Retinal pigment epithelial cell (primary cell): ENCODE measurements at regions not wholly inside any gene's neighbourhood (a gene's known extent, or its start where the extent isn't known, plus 50 kb on each side); places are given as distances from the start of the nearest gene placed in this dataset.
"Not testable (repeated sequence)": the region's sequence is repeated elsewhere in the genome, so short reads cannot be mapped to it uniquely, and the experiment has no call there.

Experiments used
- DNase-seq: peaks from one replicate; pipeline ENCODE4 v3.0.0-alpha.2; 2010; ENCODE audit warnings: low read depth
- H3K4me3 ChIP-seq: 2 replicates; pipeline ENCODE4 v1.5.1; 2011; ENCODE audit warnings: mild to moderate bottlenecking, low read length, control low read depth, moderate library complexity
- TF ChIP-seq, protein P1 (sequence below): conservative IDR thresholded peaks from 2 replicates; pipeline ENCODE4 v1.5.1; 2011; ENCODE audit warnings: low read depth, low read length, control low read depth, inconsistent platforms

- no peak for DNase-seq
- H3K4me3 ChIP-seq, result no peak overlapping the region
- TF ChIP-seq, protein P1, sequence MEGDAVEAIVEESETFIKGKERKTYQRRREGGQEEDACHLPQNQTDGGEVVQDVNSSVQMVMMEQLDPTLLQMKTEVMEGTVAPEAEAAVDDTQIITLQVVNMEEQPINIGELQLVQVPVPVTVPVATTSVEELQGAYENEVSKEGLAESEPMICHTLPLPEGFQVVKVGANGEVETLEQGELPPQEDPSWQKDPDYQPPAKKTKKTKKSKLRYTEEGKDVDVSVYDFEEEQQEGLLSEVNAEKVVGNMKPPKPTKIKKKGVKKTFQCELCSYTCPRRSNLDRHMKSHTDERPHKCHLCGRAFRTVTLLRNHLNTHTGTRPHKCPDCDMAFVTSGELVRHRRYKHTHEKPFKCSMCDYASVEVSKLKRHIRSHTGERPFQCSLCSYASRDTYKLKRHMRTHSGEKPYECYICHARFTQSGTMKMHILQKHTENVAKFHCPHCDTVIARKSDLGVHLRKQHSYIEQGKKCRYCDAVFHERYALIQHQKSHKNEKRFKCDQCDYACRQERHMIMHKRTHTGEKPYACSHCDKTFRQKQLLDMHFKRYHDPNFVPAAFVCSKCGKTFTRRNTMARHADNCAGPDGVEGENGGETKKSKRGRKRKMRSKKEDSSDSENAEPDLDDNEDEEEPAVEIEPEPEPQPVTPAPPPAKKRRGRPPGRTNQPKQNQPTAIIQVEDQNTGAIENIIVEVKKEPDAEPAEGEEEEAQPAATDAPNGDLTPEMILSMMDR, result no peak
Measured at GRCh38 chr6:146938266-146938665, 266.0 kb upstream of the STXBP5 start.

DNA sequence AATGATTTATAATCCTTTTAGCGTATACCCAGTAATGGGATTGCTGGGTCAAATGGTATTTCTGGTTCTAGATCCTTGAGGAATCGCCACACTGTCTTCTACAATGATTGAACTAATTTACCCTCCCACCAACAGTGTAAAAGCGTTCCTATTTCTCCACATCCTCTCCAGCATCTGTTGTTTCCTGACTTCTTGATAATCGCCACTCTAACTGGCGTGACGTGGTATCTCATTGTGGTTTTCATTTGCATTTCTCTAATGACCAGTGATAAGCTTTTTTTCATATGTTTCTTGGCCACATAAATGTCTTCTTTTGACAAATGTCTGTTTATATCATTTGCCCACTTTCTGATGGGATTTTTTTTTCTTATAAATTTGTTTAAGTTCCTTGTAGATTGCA, 264.8 kb upstream of the STXBP5 start:
- not testable (repeated sequence) for H3K4me3 ChIP-seq, DNase-seq

DNA sequence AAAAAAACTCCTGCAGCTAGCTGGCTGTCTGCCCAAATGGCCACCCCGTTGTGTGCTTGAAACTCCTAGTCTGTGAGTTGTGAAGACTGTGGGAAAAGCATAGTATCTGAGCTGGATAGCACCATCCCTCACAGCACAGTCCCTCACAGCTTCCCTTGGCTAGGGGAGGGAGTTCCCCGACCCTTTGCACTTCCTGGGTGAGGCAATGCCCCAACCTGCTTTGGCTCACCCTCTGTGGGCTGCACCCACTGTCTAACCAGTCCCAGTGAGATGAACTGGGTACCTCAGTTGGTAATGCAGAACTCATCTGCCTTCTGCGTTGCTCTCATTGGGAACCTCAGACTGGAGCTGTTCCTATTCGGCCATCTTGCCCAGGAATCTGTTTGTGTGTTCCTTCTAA, 260.6 kb upstream of the STXBP5 start:
- H3K4me3 ChIP-seq, result no peak overlapping the region
- DNase-seq, result no peak
- TF ChIP-seq, protein P1, result no peak

GRCh38 chr6:146944077-146944476, 260.1 kb upstream of the STXBP5 start:
- DNase-seq, result no peak
- TF ChIP-seq, protein P1, result no peak
- no peak overlapping the region for H3K4me3 ChIP-seq

- H3K4me3 ChIP-seq, result no peak overlapping the region
- TF ChIP-seq, protein P1, result no peak
- DNase-seq, result no peak
Measured at GRCh38 chr6:146944809-146945208, 259.4 kb upstream of the STXBP5 start.

- TF ChIP-seq, protein P1, result no peak
- H3K4me3 ChIP-seq, result no peak overlapping the region
- DNase-seq, result no peak
Measured at GRCh38 chr6:146946559-146946958, 257.7 kb upstream of the STXBP5 start.

GRCh38 chr6:146948790-146949342, 255.4 kb upstream of the STXBP5 start:
- TF ChIP-seq, protein P1, result no peak
- H3K4me3 ChIP-seq, result no peak overlapping the region
- no peak for DNase-seq

DNA sequence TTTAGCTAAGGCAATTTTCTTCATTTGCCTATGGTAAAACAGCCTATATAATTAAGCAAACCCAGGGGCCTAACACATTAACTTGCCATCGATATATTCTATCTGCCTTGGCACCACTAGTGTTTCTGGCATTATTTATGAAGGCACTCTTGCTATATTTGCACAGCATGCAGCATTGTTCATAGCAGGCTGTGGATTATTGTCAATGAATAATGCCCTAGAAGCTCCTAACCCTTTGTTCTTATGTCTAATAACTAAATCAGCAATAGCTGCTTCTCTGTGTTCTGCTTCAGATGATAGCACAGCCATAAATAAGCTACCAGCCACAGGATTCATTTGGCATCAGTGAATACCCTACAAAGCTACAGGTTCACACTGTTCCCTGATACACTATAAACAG, 254.8 kb upstream of the STXBP5 start:
- no peak for DNase-seq
- H3K4me3 ChIP-seq, result no peak overlapping the region
- TF ChIP-seq, protein P1, result no peak
